ENCODE measurements at regions not wholly inside any gene's neighbourhood (a gene's known extent, or its start where the extent isn't known, plus 50 kb on each side); places are given as distances from the start of the nearest gene placed in this dataset.

DNA sequence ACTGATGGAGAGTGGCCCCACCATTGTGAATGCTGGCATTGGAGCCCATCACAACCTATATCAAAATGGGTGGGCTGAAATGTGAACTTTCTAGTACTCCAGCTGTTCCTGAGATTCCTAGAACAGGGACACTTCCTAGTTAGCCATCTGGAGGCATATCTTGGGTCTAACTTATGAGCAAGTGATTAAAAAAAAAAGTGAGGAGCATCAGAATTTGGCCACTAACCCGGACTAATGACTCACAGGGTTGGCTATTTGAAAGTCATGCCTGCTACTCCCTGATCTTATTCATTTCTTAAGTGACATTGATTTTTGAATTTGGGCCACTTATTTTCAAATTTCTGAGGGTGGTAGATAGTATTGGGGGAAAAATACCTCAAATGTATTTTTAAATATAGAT lies 216.6 kb downstream of the HRH4 start:
- DNase-seq = no peak

GRCh38 chr18:24678107-24678506 lies 217.7 kb downstream of the HRH4 start:
- no peak for DNase-seq

DNA sequence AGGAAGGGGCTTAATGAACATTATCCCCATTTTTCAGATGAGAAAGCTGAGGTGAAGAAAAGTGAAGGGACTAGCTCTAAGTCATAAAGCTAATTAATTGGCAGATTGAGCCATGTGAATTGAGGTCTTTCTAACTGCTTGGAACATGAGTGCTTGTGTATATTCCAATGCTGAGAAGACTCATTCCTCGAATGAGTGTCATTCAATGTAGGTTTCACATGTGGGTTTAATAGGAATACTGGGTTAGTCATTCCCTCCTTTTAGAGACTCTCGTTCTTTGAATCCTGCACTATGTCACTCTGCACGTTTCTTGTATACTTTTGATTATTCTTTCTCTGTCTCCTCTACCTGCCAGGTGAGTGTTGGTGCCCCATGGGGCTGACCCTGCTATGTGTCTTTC lies 218.2 kb downstream of the HRH4 start:
- no peak for DNase-seq

- DNase-seq = no peak
Observed at GRCh38 chr18:24679062-24679461, 218.6 kb downstream of the HRH4 start.

- DNase-seq = no peak
Observed at GRCh38 chr18:24683925-24684324, 223.5 kb downstream of the HRH4 start.

GRCh38 chr18:24685254-24685959 lies 225.0 kb downstream of the HRH4 start:
- no peak for DNase-seq

DNA sequence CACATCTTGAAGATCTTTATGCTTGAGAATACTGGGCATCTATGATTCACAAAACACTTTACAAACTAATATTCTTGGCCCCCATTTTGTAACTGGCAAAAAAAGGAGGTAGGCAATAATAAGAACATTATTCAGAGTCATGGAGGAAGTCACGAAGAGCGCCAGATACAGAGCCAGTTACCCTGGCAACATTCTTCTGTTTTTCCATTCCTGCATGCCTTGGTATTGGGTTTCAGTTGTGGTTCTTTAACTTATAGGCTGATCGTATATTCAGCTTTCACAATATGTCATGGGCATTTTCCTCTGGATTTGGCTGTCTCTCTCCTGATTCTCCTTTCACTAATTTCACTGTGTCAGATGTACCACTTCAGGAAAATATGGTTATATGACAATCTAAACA lies 234.7 kb downstream of the HRH4 start:
- no peak for DNase-seq

GRCh38 chr18:24702001-24702515 lies 241.6 kb downstream of the HRH4 start:
- DNase-seq = no peak

DNA sequence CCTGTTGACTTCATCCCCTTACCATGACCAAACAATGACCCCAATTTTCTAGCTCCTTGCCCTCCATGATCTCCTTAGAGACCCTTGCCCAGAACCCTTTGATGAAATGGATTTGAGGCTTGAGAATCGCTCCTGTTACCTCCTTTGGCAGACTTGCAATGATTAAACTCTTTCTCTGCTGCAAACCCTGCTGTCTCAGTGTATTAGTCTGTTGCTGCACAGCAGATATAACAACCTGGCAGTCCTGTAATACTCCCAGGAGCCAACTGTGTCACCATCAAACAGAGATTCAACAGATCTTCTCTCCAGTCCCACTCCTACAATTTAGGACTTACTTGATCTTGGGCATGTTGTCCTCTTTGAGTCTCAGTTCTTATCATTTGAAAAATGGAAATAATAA lies 242.9 kb downstream of the HRH4 start:
- no peak for DNase-seq

DNA sequence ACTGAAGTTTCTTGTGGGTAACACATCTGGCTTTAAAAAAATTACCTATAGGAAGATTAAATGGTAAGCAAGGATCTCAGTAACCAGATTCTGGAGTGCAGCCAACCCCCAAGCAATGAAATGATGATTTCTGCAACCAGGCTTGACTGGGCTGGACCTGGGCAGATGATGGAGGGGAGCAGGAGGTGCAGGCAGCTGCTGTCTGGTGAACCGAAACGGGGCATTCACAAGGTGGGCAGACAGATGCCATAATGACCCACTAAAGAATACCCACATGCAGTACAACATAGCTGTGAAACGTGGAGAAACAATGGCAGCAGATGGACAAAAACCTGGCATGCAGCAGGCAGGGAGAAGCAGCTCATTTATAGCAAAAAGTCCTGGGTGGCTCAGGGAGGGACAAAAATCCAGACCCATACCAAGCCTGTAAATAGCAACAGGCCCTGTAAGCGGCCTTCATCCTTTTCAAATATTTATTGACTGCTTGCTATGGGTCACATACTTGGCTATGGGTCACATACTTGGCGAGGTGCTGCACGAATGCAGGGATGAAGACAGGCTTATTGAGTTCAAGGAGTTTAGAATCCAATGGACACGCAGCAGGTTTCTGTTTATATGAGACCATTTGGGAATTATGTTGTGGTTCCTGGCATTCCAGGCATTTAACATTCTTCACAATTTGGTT lies 244.7 kb downstream of the HRH4 start:
- DNase-seq = no peak

DNA sequence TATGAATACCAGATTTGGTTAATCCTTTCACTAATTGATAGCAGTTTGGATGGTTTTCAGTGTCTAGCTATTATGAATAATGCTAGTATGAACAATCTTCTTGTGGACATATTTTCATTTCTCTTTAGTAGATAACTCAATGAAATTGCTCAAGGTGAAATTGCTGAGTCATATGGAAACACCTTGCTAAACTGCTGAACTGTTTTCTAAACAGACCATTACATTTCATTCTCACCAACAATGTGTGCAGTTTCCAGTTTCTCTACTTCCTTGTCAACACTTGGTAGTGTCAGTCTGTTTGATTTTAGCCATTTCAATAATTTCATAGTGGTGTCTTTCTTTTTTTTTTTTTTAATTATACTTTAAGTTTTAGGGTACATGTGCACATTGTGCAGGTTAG lies 250.0 kb downstream of the HRH4 start:
- DNase-seq = no peak

DNA sequence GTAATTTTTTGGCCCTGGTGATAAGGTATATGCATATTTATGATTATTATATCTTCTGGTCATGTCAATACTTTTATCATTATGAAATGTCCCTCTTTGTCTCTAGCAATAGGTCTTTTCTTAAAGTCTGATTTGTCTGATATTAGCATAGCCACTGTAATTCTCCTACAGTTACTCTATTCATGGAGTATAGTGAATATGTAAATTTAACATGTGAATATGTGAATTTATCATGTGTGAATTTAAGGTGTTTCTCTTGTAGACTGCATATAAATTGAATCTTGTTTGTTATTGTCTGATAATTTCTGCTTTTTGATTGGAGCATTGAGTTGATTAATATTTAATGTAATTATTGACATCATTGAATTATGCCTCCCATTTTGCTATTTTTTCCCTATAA lies 259.4 kb downstream of the HRH4 start:
- no peak for DNase-seq

DNA sequence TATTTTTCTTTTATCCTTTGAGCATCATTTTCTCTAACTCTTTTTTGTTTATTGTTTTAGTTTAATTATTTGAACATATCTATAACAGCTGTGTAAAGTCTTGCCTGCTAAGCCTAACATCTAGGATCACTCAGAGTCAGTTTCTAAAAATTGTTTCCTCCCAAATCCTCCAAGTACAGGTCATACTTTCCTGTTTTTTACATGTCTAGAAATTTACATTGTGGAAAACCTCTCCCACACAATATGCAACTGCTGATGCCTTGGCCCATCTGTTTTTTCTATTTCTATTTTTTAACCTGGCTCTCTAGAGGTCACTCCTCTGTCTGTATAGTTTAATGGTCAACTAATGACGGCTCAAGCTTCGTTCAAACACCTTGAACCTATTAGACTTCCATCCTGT lies 261.0 kb downstream of the HRH4 start:
- no peak for DNase-seq

GRCh38 chr18:24725644-24726415 lies 265.4 kb downstream of the HRH4 start:
- DNase-seq = no peak

DNA sequence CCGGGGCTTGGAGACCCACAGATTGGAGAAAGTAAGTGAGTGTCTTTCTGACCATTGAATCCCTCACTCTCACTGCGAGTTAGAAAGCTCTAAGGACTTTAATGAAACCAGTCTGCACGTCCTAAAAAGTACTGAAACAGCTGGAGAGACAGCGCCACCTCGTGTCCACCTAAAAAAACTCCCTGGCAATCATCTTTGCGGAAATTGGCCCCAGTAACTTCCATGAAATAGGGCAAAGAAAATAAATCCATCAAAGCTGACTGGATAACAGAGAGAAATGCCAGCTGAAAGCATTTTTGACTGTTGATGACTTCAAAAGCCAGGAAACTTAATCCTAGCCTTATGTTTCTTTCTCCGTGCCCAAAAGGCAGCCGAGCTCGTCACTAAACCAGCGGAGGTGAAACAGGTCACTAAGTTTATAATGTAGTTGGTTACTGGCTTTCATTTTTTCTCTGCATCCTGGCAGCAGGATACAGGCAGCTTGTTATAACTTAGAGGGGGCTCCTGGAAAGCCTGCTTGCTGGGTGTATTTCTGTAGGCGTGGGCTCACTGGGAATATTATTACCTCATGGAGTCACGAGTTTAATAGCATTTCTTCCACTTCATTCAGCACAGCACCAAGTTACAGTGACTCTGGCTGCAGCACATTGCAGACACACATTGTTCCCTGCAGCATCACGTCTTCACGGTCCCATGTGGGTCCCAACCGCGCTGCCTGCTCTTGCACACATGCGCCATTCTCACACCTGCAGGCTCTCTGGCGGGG lies 266.5 kb downstream of the HRH4 start:
- DNase-seq = peak; percentile 67

DNA sequence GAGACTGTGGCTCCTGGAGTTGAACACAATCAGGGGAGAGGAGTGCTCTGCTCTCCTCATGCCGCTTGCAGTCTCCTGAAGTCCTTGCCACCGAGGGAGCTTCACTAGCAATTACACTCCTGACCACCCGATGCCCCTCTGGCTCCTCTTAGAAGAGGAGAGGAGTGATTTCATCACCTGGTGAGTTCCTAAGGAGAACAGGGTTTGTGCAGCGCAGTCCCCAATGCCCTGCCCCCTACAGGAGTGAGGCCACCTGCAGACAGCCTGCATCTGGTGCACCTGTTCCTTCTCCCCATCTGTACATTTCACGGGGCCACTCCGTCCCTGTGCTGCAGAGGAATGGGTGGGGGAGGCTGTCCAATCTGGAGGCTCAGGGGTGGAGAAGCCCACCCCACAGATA lies 267.2 kb downstream of the HRH4 start:
- DNase-seq = no peak

DNA sequence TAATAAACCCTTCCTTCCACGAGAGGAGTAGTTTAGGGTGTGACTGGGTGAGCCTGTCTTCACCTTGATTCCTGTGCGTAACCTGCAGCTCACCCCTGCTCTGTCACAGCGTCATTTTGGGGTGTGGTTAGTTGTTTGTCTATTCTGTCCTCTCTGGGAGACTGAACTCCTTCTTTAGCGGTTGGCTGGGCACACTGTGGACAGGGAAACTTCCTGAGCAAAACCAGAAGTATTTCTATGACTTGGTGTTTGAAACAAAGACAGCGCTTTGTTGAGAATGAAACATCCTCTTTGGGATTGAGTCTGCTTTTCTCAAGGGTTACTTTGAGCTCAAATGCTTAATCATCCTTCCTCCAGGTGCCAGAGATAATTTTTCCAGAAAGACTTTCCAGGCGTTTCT lies 270.7 kb downstream of the HRH4 start:
- DNase-seq = no peak

DNA sequence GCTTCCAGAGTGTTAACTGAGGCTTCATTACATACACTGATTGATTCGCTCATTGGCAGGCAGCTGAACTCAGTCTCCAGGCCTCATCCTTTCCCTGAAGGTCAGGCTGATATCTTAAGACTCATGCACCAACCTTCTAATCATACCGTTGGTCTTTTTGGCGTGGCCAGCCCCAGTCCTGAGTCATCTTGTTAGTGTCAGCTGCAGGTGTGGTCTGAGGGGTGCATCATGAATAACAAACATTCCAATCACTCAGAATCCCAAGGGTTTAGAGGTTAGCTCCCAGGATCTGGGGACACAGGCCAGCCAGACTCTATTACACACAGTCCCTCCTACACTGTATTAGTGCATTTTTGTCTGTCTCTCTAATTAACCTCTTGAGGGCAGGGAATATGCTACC lies 271.5 kb downstream of the HRH4 start:
- no peak for DNase-seq

DNA sequence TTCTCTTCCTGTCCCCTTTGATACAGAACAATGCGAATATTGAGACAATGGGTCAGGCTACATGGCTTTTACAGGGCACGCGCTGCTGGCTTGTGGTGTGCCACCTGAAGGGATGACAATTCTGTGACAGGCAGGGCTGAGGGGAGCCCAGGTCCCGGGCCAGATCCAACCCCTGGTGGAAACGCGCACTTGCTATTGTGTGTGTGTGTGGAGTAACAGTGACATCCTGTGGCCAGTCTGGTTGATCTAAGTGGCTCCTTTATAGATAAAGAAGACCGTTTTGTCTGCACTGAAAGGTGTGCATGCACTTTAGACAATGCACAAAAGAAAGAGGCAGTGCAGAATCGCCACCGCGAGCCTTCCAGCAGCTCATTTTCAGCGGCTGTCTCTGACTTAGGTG lies 273.6 kb downstream of the HRH4 start:
- DNase-seq = no peak

DNA sequence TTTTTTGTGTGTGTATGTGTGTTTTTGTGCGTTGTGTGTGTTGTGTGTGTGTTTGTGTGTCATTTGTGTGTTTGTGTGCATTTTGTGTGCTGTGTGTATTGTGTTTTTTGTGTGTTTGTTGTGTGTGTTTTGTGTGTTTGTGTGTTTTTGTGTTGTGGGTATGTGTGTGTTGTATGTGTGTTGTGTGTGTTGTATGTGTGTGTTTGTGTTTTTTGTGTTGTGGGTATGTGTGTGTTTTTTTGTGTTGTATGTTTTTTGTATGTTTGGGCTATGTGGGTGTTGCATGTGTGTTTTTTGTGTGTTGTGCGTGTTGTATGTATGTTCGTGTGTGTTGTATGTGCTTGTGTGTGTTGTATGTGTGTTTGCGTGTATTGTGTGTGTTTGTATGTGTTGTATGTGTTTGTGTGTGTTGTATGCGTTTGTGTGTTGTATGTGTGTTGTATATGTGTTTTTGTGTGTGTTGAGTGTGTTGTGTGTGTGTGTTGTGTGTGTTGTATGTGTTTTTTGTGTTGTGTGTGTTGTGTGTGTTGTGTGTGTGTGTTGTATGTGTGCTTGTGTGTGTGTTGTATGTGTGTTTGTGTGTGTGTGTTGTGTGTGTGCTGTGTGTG lies 275.3 kb downstream of the HRH4 start:
- DNase-seq = no peak

GRCh38 chr18:24736662-24737330 lies 276.4 kb downstream of the HRH4 start:
- no peak for DNase-seq

DNA sequence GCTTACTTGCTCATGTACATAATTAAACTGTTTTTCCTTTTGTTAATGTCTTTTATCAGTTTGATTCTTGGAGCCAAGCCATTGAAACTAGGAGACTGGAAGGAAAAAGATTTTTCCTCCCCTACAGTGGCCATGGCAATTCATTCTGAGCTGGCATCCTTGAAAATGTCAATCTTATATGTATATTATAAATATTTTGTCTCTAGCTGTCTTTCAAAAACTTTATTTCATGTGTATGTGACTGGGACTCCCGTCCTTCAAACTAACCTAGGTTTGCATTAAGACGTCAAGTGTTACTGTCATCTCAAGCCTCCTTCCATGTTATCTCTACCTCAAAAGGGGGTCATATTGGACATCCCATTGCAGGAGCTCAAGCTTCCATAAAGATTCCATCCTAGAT lies 280.4 kb downstream of the HRH4 start:
- no peak for DNase-seq

Data from CD4-positive, alpha-beta T cell treated with Interleukin-17A for 4 hours (primary cell).